Loucy (cell line): ENCODE measurements at regions not wholly inside any gene's neighbourhood (a gene's known extent, or its start where the extent isn't known, plus 50 kb on each side); places are given as distances from the start of the nearest gene placed in this dataset.

Experiments
- CTCF ChIP-seq: fragments of 200-600 bp; sonication (generic); conservative IDR thresholded peaks from 2 replicates; pipeline ENCODE4 v1.5.1; 2014; ENCODE audit warnings: mild to moderate bottlenecking, antibody characterized with exemption, low read length
- EZH2phosphoT487 ChIP-seq: fragments of 200-600 bp; IDR thresholded peaks from 2 replicates; pipeline ENCODE4 v1.6.1; 2018; ENCODE audit warnings: antibody characterized with exemption, mild to moderate bottlenecking, moderate library complexity, borderline replicate concordance

- no peak for TF ChIP-seq CTCF
- no peak for TF ChIP-seq EZH2phosphoT487
Observed at GRCh38 chr21:38925923-38926322, 120.2 kb downstream of the ETS2 start.
